NCI-H2171 treated with DMSO at 0.1 percent for 48 hours (cell line): ENCODE measurements at regions not wholly inside any gene's neighbourhood (a gene's known extent, or its start where the extent isn't known, plus 50 kb on each side); places are given as distances from the start of the nearest gene placed in this dataset.
"Not testable (repeated sequence)": the region's sequence is repeated elsewhere in the genome, so short reads cannot be mapped to it uniquely, and the experiment has no call there.

Source experiments
- DNase-seq: peaks from one replicate; lab custom pipeline; 2025; lab: John Stamatoyannopoulos, UW

- DNase-seq = no peak
Observed at GRCh38 chr11:129637983-129638776, 177.5 kb upstream of the TMEM45B start.

GRCh38 chr11:129639300-129639699 is 176.3 kb upstream of the TMEM45B start:
- DNase-seq = no peak

DNA sequence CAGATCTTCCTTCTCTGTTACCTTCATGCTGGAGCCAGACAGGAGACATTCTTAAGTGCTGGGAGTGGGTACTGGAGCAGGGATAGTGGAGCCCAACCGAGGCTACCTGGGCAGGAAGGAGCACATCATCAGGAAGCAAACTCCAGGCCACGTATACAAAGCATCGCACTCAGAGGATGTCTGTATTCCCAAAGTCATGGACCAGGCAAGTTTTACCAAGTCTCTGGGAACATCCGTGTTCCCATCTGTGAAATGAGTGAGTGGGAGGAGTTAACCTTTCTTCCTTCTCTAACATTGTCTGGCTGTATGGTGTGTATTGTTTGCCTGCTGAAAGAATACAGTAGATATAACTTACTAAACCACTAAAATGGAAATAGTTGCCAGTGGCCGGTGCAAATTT is 175.0 kb upstream of the TMEM45B start:
- DNase-seq = no peak

DNA sequence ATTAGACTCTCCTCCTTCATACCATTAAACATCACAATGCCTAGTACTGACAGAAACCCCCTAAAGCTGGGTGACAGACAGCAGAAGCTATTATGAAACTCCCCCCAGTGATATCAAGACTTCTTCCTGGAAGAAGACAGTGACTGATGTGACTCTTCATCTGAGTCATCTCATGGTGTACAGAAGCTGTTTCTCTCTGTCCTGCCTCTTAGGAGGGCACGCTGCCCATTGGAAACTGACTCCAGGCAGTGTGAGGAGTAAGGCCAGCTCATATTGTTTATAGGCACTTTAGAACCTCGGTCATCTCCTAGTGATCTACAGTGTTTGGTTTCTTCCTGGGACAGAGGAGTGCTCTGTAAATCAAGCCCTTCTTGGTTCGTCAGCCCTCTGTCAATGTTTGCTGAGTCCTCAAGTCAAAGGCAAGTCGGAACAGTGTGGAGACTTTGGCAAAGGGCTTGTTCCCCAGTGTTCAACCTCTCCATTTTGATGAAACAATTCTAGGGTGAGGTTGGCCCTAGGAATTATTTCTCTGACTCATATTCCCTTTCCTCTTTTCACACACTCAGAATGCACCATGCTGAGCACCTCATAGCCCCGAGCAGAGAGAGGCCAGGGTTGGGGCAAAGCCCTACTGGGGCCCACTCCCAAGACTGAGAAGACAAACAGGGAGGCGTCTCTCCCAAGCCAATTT is 172.5 kb upstream of the TMEM45B start:
- DNase-seq = no peak

- no peak for DNase-seq
Observed at GRCh38 chr11:129644326-129644725, 171.3 kb upstream of the TMEM45B start.

- no peak for DNase-seq
Observed at GRCh38 chr11:129645943-129646342, 169.7 kb upstream of the TMEM45B start.

DNA sequence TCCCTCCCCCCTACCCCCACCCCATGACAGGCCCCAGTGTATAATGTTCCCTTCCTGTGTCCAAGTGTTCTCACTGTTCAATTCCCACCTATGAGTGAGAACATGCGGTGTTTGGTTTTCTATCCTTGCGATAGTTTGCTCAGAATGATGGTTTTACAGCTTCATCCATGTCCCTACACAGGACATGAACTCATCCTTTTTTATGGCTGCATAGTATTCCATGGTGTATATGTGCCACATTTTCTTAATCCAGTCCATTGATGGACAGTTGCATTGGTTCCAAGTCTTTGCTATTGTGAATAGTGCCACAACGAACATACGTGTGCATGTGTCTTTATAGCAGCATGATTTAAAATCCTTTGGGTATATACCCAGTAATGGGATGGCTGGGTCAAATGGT is 165.6 kb upstream of the TMEM45B start:
- not testable (repeated sequence) for DNase-seq

- no peak for DNase-seq
Observed at GRCh38 chr11:129652835-129653234, 162.8 kb upstream of the TMEM45B start.

DNA sequence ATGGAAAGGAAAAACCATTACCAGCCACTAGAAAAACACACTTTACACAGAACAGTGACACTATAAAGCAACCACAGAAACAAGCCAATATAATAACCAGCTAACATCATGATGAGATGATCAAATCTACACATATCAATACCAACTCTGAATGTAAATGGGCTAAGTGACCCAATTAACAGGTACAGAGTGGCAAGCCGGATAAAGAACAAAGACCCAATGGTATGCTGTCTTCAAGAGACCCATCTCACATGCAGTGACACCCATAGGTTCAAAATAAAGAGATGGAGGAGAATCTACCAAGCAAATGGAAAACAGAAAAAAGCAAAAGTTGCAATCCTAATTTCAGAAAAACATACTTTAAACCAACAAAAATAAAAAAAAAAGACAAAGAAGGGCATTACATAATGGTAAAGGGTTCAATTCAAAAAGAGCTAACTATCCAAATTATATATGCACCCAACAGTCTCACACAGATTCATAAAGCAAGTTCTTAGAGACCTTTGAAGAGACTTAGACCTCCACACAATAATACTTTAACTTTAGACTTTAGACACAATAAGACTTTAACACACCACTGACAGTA is 160.3 kb upstream of the TMEM45B start:
- no peak for DNase-seq

GRCh38 chr11:129657866-129658525 is 157.7 kb upstream of the TMEM45B start:
- no peak for DNase-seq

GRCh38 chr11:129658526-129658867 is 157.2 kb upstream of the TMEM45B start:
- DNase-seq = no peak

GRCh38 chr11:129680907-129681306 is 134.7 kb upstream of the TMEM45B start:
- no peak for DNase-seq

- no peak for DNase-seq
Observed at GRCh38 chr11:129681344-129682114, 134.1 kb upstream of the TMEM45B start.

DNA sequence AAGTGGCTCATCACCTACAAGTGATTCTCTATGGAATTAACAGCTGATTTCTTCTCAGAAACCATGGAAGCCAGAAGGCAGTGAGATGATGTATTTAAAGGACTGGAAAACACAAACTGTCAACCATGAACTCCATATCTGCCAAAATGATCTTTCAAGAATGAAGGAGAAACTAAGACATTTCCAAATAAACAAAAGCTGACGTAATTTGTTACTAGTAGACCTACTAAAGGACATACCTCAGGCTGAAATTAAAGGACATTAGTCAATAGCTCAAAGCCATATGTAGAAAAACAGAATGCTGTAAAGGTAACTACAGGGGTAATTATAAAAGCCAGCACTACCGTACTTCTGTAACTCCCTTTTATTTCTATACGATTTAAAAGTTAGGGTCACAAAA is 129.4 kb upstream of the TMEM45B start:
- no peak for DNase-seq

- DNase-seq = no peak
Observed at GRCh38 chr11:129691142-129691541, 124.5 kb upstream of the TMEM45B start.

DNA sequence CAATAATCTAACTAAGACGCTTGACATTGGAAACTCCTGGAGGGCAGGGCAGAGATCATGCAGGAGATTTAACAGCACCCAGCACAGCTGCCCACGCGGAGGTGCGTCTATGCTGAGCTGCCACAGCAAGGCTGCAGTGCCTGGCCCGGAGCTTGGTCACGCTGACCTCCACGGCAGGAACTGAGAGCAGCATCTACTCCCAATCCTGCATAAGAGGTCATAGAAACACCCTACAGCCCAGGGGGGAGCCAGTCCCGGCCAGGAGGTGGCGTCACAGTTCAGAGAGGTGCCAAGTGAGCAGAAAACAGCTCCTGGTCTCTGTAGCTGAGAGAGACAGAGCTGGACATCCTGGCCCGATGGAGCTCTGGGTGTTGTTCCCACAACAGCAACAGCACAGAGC is 121.1 kb upstream of the TMEM45B start:
- DNase-seq = no peak

GRCh38 chr11:129694966-129695365 is 120.7 kb upstream of the TMEM45B start:
- no peak for DNase-seq

GRCh38 chr11:129695571-129696308 is 119.9 kb upstream of the TMEM45B start:
- no peak for DNase-seq

DNA sequence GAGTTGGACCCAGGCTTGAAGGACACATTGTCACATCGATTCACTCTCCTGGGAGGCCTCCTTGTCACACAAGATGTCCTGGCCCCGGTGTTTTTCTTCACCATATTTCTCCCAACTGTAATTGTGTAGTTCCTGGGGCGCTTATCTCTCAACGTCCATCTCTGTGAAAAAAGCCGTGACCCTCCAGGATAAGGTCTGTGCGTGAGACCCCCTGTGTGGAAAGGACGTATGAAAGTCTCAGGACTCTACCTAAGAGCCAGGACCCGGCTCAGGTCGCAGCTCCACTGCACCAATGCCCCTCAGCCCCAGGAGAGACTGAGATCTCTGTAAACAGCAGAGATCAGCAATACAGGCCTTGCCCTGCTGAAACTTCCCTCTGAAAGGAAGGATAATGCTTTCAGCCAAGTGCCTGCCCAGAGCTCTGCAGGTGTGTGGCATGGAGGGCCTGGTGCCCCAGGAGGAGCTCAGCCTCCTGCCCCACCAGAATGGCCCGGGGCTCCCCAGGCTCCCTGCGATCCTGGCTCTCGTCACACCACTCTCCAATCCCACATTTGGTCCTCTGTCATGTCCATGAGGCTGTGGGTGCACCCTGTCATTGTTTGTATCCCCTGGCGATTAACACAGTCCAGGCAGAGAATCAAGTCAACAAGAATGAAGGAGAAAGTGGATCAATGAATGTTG is 119.2 kb upstream of the TMEM45B start:
- no peak for DNase-seq

GRCh38 chr11:129698212-129698611 is 117.4 kb upstream of the TMEM45B start:
- DNase-seq = no peak
